Endothelial cell of umbilical vein (primary cell): ENCODE measurements at regions not wholly inside any gene's neighbourhood (a gene's known extent, or its start where the extent isn't known, plus 50 kb on each side); places are given as distances from the start of the nearest gene placed in this dataset.

Experiments used
- BruUV-seq: library from RNA; stranded (reverse); fragments of 400-500 nt; replicated peaks from 2 replicates; lab custom pipeline; 2021; lab: Mats Ljungman, UMichigan
- CTCF ChIA-PET: fragments of 300-600, 350-600 bp; sonication (Branson Sonifier 250); formaldehyde crosslinking; loops from one replicate; lab custom pipeline; 2021; ENCODE audit warnings: antibody characterized with exemption, inconsistent platforms; lab: Charles Lee
- POLR2A ChIA-PET: fragments of 300-600, 350-600 bp; sonication (Branson Sonifier 250); formaldehyde crosslinking; loops from one replicate; lab custom pipeline; 2021; ENCODE audit warnings: antibody characterized with exemption, inconsistent platforms; lab: Charles Lee
- DNase-seq: peaks from one replicate; pipeline ENCODE4 v3.0.0-alpha.2; 2011; ENCODE audit warnings: low read depth, low spot score
- FAIRE-seq: peaks from 2 replicates; lab custom pipeline; 2011; peaks lifted over from hg19 to GRCh38; lab: Jason Lieb, UNC
- H2AFZ ChIP-seq: 2 replicates; pipeline ENCODE4 v1.6.0; 2012; ENCODE audit warnings: low read depth, low read length, control low read depth, inconsistent platforms
- H3K27ac ChIP-seq: 2 replicates; pipeline ENCODE4 v1.5.1; 2011; ENCODE audit warnings: low read depth, mild to moderate bottlenecking, control low read depth, low read length, moderate library complexity; ENCODE audit not compliant: insufficient read depth
- H3K27me3 ChIP-seq, 2 experiments: 2 replicates each; pipeline versions ENCODE4 v1.6.0 to v1.6.1; 2011; ENCODE audit warnings: low read length in 2 of 2, mixed read lengths in 1 of 2; ENCODE audit not compliant: control insufficient read depth in 2 of 2, insufficient read depth in 2 of 2
- H3K36me3 ChIP-seq, 2 experiments: 2 replicates in 1 of 2; 3 replicates in 1 of 2; pipeline ENCODE4 v1.5.1; 2011; ENCODE audit warnings: low read length in 2 of 2, mild to moderate bottlenecking in 1 of 2, moderate library complexity in 1 of 2; ENCODE audit not compliant: control insufficient read depth in 2 of 2, insufficient read depth in 2 of 2; ENCODE audit errors: extremely low read depth in 1 of 2
- H3K4me1 ChIP-seq: 3 replicates; pipeline ENCODE4 v1.5.1; 2011; ENCODE audit warnings: mild to moderate bottlenecking, low read length; ENCODE audit not compliant: control insufficient read depth, insufficient read depth; ENCODE audit errors: extremely low read depth
- H3K4me2 ChIP-seq: 2 replicates; pipeline ENCODE4 v1.6.1; 2011; ENCODE audit warnings: low read length, control low read depth, mixed read lengths; ENCODE audit not compliant: insufficient read depth
- H3K4me3 ChIP-seq, 3 experiments: fragments of 200-600 bp in 1 of 3; sonication (generic), shearing (Covaris generic) in 1 of 3; replicated peaks in 1 of 3; 2 replicates each; pipeline ENCODE4 v1.5.1; 2011 to 2016; ENCODE audit warnings: control low read depth in 3 of 3, low read length in 3 of 3, mild to moderate bottlenecking in 2 of 3, inconsistent platforms in 1 of 3, low read depth in 1 of 3, moderate library complexity in 1 of 3; ENCODE audit not compliant: insufficient read depth in 1 of 3
- H3K79me2 ChIP-seq: 2 replicates; pipeline ENCODE4 v1.6.0; 2012; ENCODE audit warnings: low read length, inconsistent platforms; ENCODE audit not compliant: control insufficient read depth, insufficient read depth
- H3K9ac ChIP-seq: replicated peaks from 2 replicates; pipeline ENCODE3; 2011; ENCODE audit warnings: low read length, control low read depth; ENCODE audit not compliant: insufficient read depth; ENCODE audit errors: extremely low read depth
- H3K9me1 ChIP-seq: replicated peaks from 3 replicates; pipeline ENCODE4 v1.6.0; 2011; ENCODE audit warnings: mild to moderate bottlenecking, low read length; ENCODE audit not compliant: control insufficient read depth, insufficient read depth; ENCODE audit errors: extremely low read depth
- H3K9me3 ChIP-seq: replicated peaks from 2 replicates; pipeline ENCODE4 v1.5.1; 2012; ENCODE audit warnings: low read length, inconsistent platforms; ENCODE audit not compliant: control insufficient read depth, insufficient read depth
- H4K20me1 ChIP-seq: replicated peaks from 2 replicates; pipeline ENCODE3; 2011; ENCODE audit warnings: mild to moderate bottlenecking, low read length; ENCODE audit not compliant: control insufficient read depth, insufficient read depth; ENCODE audit errors: extremely low read depth
- EZH2 ChIP-seq: IDR thresholded peaks from 2 replicates; pipeline ENCODE4 v1.6.1; 2012; ENCODE audit warnings: borderline replicate concordance, low read depth, mild to moderate bottlenecking, moderate library complexity, low read length, inconsistent platforms; ENCODE audit not compliant: severe bottlenecking
- FOS ChIP-seq: IDR thresholded peaks from 2 replicates; pipeline ENCODE4 v1.6.1; 2011; ENCODE audit warnings: mild to moderate bottlenecking, low read length, moderate library complexity, borderline replicate concordance; ENCODE audit not compliant: insufficient read depth
- GATA2 ChIP-seq: IDR thresholded peaks from 2 replicates; pipeline ENCODE4 v1.7.0; 2011; ENCODE audit warnings: low read depth, mild to moderate bottlenecking, moderate library complexity, mixed read lengths, low read length; ENCODE audit not compliant: insufficient read length, insufficient read depth
- JUN ChIP-seq: IDR thresholded peaks from 2 replicates; pipeline ENCODE4 v1.6.1; 2011; ENCODE audit warnings: borderline replicate concordance, low read depth; ENCODE audit not compliant: insufficient read length, insufficient read depth
- MAX ChIP-seq: IDR thresholded peaks from 2 replicates; pipeline ENCODE4 v1.6.1; 2011; ENCODE audit not compliant: insufficient read depth, insufficient read length
- MYC ChIP-seq: IDR thresholded peaks from one replicate; pipeline ENCODE4 v1.6.1; 2011; ENCODE audit warnings: mild to moderate bottlenecking, low read depth, low read length
- POLR2A ChIP-seq: IDR thresholded peaks from 2 replicates; pipeline ENCODE4 v1.6.1; 2012; ENCODE audit warnings: low read depth, mild to moderate bottlenecking, control low read depth, low read length
- POLR2AphosphoS5 ChIP-seq: IDR thresholded peaks from 2 replicates; pipeline ENCODE4 v1.6.1; 2012; ENCODE audit warnings: low read depth, mild to moderate bottlenecking, control low read depth, low read length, moderate library complexity; ENCODE audit not compliant: insufficient read depth
- dilution Hi-C: fragments of 300-500 bp; cut with MboI; formaldehyde crosslinking; loops from one replicate; pipeline ENCODE4 v1.15.0; 2019; ENCODE audit warnings: low sequenced_read_pairs; ENCODE audit not compliant: extremely low pct_ligation_motif_present
- intact Hi-C: fragments of 100-400 bp; cut with micrococcal nuclease; formaldehyde crosslinking; loops from one replicate; pipeline ENCODE4 v1.10.0; 2022
- TF ChIP-seq, protein P1 (sequence below), 2 donors: IDR thresholded peaks; 1 replicate in 1 of 2; 2 replicates in 1 of 2; pipeline ENCODE4 v1.5.1; 2011; ENCODE audit warnings: low read length in 2 of 2, mild to moderate bottlenecking in 2 of 2, moderate library complexity in 2 of 2, control low read depth in 1 of 2, inconsistent platforms in 1 of 2, low read depth in 1 of 2; ENCODE audit not compliant: insufficient read depth in 1 of 2; ENCODE audit errors: extremely low read depth in 1 of 2

DNA sequence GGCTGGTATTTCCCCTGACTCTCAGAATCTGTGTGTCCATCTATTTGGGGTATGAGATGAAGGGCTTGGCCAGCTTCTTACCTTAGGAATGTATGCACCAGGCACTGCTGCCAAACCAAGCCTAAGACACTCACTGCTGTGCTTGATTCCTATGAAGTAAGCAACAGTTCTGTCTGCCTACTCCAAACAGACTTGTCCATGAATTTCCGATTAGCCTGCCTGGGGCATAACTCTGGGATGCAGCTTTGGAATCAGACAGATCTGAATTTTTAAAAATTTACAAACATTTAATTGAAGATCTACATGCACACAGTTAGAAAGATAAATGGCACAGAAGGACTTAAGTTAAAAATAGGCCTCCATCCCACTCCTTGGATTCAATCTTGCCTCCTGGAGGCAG is 59.5 kb upstream of the JDP2 start:
- DNase-seq (no peak), FAIRE-seq (no peak)
- Histone ChIP-seq H3K9ac (no peak overlapping the region), H3K4me1 (no peaks in the 10 kb centered on the region), H3K27ac (no peak overlapping the region), H3K9me1 (no peaks in the 10 kb centered on the region), H4K20me1 (no peaks in the 10 kb centered on the region), H3K36me3 (no peaks in the 10 kb centered on the region), H3K4me3 (no peak overlapping the region), H3K27me3 (peaks cover 21 to 32% of the 10 kb centered on the region in 2 experiments), H3K4me2 (no peak overlapping the region), H2AFZ (no peak overlapping the region), H3K79me2 (no peaks in the 10 kb centered on the region), H3K9me3 (no peaks in the 10 kb centered on the region)
- ChIA-PET POLR2A (no interaction called here), CTCF (interaction anchor here (1.2 to 1.6 kb wide), 2 partner anchors 9 to 53 kb away, joined by 3 to 4 read pairs; no protein-coding TSS in a partner anchor)
- TF ChIP-seq, protein P1, sequence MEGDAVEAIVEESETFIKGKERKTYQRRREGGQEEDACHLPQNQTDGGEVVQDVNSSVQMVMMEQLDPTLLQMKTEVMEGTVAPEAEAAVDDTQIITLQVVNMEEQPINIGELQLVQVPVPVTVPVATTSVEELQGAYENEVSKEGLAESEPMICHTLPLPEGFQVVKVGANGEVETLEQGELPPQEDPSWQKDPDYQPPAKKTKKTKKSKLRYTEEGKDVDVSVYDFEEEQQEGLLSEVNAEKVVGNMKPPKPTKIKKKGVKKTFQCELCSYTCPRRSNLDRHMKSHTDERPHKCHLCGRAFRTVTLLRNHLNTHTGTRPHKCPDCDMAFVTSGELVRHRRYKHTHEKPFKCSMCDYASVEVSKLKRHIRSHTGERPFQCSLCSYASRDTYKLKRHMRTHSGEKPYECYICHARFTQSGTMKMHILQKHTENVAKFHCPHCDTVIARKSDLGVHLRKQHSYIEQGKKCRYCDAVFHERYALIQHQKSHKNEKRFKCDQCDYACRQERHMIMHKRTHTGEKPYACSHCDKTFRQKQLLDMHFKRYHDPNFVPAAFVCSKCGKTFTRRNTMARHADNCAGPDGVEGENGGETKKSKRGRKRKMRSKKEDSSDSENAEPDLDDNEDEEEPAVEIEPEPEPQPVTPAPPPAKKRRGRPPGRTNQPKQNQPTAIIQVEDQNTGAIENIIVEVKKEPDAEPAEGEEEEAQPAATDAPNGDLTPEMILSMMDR (IDR thresholded peaks at IDR 0.05; ENCODE audit: extremely low read depth in 1 of 2, insufficient read depth in 1 of 2, low read depth in 1 of 2, low read length in 2 of 2) = no peak
- TF ChIP-seq GATA2 (no peak), EZH2 (no peak), POLR2A (no peak), FOS (no peak), POLR2AphosphoS5 (no peak), MYC (no peak), JUN (no peak), MAX (no peak)
- dilution Hi-C loops (no loop called here), intact Hi-C loops (no loop called here)
- no TSS peak for BruUV-seq
